ENCODE measurements at regions not wholly inside any gene's neighbourhood (a gene's known extent, or its start where the extent isn't known, plus 50 kb on each side); places are given as distances from the start of the nearest gene placed in this dataset.

GRCh38 chr5:121377461-121377860 lies 474.2 kb upstream of the FTMT start:
- TF ChIP-seq CTCF (conservative IDR thresholded peaks at IDR 0.05; ENCODE audit: low read length): no peak
- DNase-seq (ENCODE audit: low read depth): no peak
- no peak overlapping the region for H3K4me3 ChIP-seq (ENCODE audit: low read length)

GRCh38 chr5:121378046-121378445 lies 473.6 kb upstream of the FTMT start:
- no peak for TF ChIP-seq CTCF (conservative IDR thresholded peaks at IDR 0.05; ENCODE audit: low read length)
- DNase-seq (ENCODE audit: low read depth): no peak
- H3K4me3 ChIP-seq (ENCODE audit: low read length): no peak overlapping the region

GRCh38 chr5:121378559-121379359 lies 472.9 kb upstream of the FTMT start:
- TF ChIP-seq CTCF (conservative IDR thresholded peaks at IDR 0.05; ENCODE audit: low read length): no peak
- H3K4me3 ChIP-seq (ENCODE audit: low read length): no peak overlapping the region
- DNase-seq (ENCODE audit: low read depth): no peak

- no peak overlapping the region for H3K4me3 ChIP-seq (ENCODE audit: low read length)
- no peak for TF ChIP-seq CTCF (conservative IDR thresholded peaks at IDR 0.05; ENCODE audit: low read length)
- no peak for DNase-seq (ENCODE audit: low read depth)
Observed at GRCh38 chr5:121380066-121380465, 471.6 kb upstream of the FTMT start.

- H3K4me3 ChIP-seq (ENCODE audit: low read length): no peak overlapping the region
- no peak for TF ChIP-seq CTCF (conservative IDR thresholded peaks at IDR 0.05; ENCODE audit: low read length)
- no peak for DNase-seq (ENCODE audit: low read depth)
Observed at GRCh38 chr5:121384359-121384758, 467.3 kb upstream of the FTMT start.

- no peak for TF ChIP-seq CTCF (conservative IDR thresholded peaks at IDR 0.05; ENCODE audit: low read length)
- DNase-seq (ENCODE audit: low read depth): no peak
- no peak overlapping the region for H3K4me3 ChIP-seq (ENCODE audit: low read length)
Observed at GRCh38 chr5:121386334-121386733, 465.3 kb upstream of the FTMT start.

- TF ChIP-seq CTCF (conservative IDR thresholded peaks at IDR 0.05; ENCODE audit: low read length): no peak
- H3K4me3 ChIP-seq (ENCODE audit: low read length): no peak overlapping the region
- DNase-seq (ENCODE audit: low read depth): no peak
Observed at GRCh38 chr5:121396716-121397115, 455.0 kb upstream of the FTMT start.
